ENCODE measurements at regions not wholly inside any gene's neighbourhood (a gene's known extent, or its start where the extent isn't known, plus 50 kb on each side); places are given as distances from the start of the nearest gene placed in this dataset.
"Not testable (repeated sequence)": the region's sequence is repeated elsewhere in the genome, so short reads cannot be mapped to it uniquely, and the experiment has no call there.

DNA sequence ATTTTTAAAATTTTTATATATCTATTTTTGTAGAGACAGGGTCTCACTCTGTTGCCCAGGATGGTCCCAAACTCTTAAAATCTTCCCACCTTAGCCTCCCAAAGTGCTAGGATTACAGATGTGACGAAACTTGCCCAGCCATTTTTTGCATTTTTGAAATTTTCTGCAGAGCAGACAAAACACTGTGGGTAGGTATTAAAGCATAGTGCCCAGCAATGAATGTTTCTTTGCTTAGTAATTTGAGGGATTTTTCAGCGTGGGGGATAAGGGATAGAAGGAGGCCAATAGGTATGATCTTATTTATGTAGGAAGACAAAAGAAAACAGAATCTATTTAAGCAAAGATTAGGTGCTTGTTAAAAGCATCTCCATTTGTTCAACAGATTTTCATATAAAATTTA lies 446.8 kb upstream of the DPH6 start:
- DNase-seq (ENCODE audit: low spot score): no peak

DNA sequence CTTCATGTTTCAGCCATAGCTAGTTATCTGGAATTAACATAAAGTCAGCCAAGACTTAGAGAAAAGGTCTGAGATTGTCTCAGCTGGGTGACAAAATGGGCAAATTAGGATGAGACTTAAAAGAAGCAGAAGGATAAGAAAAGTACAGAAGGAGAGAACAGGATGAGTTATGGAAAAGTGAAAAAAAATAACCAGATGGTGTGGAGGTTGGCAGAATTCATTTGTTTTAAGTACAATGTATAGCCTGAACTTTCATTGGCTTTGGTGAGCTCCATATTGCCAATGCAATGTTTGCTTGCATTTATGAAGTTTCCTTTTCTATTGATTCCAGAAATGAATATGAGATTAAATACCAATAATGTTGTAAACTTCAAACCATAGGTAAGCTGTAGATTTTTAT lies 447.2 kb upstream of the DPH6 start:
- no peak for DNase-seq (ENCODE audit: low spot score)

DNA sequence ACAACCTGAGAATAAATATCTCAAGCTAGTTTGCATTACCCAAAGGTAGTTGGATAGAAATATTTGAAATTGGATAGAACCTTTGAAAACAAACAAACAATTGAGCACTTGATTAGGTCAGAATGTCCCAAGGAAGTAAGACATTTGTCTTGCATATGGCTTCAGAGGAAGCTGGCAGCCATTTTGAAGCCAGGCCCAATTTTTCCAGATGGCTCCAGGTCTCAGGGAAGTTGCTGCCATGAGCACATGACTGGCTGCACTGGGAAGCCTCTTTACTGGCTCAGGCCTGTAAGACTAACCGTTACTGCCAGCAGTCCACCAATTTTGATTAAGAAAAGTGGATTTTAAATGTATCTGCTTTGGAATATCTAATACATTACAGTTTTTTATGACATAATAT lies 448.9 kb upstream of the DPH6 start:
- DNase-seq (ENCODE audit: low spot score): no peak

DNA sequence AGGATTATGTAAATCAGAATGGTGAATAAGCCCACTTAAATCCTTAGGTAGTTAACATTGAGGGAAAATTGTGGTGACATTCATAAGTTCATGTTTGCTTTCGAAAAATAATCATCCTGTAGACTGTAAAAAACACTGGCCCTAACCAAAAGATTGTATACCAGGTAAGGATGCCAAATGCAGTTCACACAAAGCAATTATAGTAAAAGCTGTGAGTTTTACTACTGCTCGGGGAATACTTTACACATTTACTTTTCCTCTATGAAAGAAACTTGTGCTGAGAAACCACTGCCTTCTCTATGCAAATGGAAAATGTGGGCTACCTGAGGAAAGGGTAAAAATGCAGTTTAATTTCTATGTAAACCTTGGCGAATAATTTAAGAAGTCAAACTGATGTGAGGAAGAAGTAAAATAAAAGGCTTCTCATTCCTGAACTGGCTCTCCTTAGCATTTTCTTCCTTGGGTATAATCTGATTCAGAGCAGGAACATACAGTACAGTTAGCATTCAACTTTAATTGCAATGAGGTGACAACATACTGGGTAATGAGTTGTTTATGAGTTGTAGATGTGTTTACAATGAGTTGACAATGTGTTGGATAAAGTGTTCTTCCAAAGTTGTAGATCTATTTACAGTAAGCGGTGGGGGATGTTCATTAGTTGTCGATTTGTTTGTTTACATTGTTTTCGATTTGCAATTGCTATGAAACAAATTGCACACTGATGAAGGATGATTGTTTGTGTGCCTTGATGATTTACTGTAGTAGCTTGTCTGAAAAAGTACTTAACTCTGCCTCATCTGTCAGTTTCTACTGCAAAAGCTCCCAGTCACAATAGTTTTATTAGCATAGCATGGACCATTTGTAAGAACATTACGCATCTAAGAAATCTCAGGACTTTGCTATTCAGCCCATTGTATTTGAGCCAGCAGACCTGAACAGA lies 453.0 kb upstream of the DPH6 start:
- no peak for DNase-seq (ENCODE audit: low spot score)

DNA sequence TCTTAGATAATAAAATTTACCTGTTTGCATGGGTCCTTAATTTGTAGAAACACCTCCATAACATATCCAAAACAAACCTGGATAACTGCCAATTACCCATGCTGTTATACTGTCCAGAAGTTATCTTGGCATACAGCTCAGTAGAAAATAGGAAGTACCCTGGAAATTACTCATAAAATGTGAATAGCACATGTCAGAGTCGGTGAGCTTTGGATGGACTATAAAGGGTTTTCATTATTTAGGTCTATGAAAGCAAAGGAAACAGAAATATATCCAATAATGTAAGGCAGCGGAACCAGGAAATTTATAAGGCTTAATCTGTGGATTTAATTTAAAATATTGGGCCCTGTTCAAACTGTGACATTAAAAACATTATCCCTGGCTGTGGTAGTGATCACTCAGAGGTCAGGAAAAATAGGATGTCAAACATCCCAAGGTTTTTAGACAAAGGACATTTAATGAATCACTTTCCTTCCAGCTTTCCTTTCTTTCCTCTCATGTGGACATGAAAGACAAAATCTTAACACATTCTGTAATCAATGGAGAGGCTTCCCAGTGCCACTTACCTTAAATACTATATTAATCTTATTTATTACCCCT lies 459.0 kb upstream of the DPH6 start:
- DNase-seq (ENCODE audit: low spot score): peak; percentile 85

DNA sequence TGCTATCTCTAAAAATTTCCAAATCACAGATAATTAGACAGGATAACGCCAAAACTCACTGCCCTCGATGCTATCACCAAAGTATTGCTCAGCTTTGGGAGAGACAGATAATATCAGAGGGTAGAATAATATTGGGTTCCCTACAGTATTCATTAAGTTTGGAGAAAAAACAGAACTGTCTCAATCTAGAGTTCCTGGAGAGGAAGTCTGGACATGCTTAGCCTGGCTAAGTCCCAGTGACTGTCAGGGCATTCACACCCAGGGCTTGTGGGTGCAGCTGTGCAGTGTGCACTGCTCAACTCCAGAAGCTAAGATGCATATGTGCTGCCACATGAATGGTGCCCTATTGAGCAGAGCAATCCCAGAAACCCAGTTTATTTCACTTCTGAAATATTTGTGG lies 459.6 kb upstream of the DPH6 start:
- DNase-seq (ENCODE audit: low spot score): no peak

DNA sequence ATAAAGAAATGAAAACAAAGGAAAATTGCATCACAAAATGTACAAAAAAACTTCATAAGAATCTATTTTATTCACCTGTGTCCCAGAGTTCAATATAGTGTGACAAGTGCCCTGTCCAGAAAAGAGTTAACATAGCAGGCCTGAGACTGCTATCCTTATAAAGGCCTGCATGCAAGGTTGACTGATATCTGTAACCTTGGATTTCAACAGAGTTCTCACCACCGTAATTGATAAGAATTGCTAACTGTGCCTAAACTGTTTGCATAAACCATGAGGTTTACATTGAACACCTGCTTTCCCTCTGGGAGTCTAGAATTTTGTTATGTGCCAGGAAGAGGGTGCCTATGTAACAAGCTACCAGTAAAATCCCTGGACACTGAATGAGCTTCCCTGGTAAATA lies 461.7 kb upstream of the DPH6 start:
- DNase-seq (ENCODE audit: low spot score): no peak

DNA sequence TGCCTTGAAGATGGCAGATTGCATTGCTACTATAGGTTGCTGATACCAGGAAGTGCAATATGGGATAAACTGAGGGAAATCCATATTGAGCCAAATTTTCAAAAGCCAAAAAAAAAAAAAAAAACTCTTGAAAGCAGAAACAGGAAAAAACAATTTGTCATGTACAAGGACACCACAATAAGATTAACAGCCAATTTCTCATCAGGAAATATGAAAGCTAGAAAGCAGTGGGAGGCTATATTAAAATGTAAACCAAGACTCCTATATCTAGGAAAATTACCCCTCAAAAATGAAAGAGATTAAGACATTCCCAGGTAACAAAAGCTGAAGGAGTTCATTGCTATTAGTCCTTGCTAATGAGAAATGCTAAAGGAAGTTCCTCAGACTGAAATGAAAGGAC lies 462.8 kb upstream of the DPH6 start:
- DNase-seq (ENCODE audit: low spot score): peak; percentile 12

DNA sequence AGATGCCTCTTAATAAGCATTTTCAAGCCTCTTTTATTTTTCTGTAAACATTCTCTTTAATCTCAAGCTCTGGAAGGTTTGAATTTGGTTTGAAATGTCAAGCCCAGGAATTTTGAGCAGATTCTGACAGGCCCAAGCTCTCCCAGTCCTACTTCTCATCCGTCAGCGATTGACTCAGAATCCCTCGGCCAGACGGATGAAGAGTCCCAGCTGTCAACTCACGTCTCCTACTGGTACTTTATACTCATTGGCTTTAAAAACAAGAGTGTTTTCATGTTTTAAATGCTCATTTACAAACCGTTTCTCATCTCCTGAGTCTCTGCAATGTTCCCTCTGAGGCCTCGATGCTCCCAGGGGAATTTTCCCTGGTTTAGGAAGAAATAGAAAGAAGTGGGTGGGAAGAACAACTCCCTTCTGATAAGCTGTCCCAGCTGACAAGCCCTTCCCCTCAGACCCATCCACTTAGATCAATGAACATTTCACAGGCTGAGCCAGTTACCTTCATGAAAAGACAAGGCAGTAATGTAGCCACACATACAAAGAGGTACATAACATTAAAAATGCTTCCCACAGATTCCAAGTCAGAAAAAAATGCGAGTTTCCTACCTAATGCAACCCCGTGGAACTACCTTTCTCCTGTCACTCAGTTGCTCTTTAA lies 478.2 kb upstream of the DPH6 start:
- DNase-seq (ENCODE audit: low spot score): no peak

DNA sequence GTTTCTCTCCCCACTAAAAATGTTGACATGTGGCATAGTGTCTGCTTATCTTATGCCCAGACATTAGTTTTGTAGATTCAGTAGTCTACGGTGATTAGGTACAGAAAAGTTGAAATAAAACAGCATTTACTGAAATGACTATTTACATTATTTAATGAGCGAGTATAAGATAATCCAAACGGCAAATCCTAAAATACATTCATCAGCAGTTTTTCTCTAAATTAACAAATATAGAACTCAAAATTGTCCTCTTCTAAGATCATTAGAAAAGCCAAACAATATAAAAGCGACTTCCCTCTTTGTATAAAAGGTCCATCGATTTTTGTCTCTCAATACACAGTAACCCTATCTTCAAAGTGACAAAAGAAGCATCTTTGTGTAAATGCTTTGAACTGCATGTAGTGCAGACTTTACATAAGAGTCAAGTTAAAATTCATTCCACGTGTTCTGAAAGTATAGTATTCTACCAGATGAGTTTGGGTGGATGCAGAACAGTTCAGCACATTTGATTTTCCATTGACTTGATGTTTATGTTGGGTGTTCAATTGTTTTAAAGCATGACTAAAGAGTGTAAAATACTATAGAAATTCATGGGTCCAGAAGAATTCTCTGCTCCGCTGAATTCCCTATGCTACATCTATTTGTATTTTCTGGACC lies 480.8 kb upstream of the DPH6 start:
- no peak for DNase-seq (ENCODE audit: low spot score)

DNA sequence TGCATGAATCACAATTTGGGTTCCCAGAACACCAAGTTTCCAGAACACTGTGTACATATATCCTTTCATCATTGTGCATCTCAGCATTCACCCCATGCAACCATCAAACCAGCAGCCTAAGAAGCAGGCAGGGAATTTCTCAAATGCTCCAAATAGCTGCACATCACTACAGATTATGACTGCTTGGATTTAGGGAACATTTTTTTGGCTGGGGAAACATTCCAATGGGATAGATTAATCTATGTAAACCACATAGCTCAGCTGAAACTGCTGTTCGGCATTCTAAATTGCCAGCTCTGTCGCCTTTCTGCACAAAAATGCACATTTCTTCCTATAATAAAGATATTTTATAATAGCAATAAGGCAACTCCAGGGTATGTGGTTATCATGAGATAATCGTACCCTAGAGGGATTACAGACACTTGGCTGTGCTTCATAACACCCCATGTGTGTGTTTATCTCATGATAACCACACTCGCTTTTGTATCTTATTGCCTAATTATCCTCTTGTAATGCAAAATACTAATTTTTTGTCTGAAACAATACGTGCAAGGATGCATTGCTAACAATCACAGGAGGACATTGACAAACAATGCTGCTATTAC lies 483.7 kb upstream of the DPH6 start:
- no peak for DNase-seq (ENCODE audit: low spot score)

DNA sequence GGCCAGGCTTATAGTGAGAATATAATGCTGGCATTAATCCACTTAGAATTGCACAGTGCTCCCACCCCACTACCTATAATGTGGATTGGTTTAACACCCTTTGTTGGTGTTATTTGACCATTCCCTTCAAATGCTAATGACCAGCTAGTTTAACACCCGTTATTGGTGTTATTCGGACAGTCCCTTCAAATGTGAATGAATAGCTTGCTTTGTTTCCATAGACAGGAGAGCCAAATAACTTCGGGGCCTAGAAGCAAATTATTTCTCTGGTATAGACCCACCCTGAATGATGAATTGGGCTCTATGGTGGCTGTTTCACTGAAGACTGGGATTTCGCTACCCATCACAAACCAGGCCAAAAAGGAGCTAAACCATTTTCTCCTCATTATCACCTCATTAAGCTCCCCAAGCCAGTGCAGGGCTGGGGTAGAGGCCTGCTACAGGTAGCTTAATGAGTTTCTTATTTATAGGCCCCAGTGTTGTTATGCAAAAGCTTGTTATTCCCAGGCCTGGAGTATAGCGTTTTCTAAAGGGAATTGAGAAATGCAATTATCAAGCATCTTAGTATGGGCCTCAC lies 494.1 kb upstream of the DPH6 start:
- DNase-seq (ENCODE audit: low spot score): no peak

DNA sequence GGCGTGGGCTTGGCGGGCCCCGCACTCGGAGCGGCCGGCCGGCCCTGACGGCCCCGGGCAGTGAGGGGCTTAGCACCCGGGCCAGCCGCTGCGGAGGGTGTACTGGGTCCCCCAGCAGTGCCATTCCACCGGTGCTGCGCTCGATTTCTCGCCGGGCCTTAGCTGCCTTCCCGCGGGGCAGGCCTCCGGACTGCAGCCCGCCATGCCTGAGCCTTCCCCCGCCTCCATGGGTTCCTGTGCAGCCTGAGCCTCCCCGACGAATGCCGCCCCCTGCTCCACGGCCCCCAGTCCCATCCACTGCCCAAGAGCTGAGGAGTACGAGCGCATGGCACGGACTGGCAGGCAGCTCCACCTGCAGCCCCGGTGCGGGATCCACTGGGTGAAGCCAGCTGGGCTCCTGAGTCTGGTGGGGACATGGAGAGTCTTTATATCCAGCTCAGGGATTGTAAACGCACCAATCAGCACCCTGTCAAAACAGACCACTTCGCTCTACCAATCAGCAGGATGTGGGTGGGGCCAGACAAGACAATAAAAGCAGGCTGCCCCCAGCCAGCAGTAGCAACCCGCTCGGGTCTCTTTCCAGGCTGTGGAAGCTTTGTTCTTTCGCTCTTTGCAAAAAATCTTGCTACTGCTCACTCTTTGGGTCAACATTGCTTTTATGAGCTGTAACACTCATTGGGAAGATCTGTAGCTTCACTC lies 501.2 kb upstream of the DPH6 start:
- not testable (repeated sequence) for DNase-seq (ENCODE audit: low spot score)

DNA sequence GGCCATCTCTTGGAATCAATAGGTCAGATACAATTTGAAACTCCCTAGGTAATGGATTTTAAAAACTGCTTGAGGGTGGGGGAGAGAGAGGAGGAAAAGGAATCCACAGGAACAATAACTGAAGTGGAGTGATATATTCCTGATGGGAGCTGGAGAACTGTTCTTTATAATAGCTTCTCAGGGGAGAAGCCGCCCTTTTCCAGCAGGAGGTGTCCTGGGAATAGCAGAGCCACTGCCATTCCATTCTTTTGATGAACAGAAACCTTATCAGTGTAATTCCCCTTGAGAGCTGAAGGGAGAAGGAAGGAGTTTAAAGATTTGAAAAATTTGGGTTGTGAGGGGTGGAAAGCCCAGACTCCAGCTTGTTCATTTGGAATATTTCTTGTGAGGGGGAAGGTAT lies 504.9 kb upstream of the DPH6 start:
- no peak for DNase-seq (ENCODE audit: low spot score)

DNA sequence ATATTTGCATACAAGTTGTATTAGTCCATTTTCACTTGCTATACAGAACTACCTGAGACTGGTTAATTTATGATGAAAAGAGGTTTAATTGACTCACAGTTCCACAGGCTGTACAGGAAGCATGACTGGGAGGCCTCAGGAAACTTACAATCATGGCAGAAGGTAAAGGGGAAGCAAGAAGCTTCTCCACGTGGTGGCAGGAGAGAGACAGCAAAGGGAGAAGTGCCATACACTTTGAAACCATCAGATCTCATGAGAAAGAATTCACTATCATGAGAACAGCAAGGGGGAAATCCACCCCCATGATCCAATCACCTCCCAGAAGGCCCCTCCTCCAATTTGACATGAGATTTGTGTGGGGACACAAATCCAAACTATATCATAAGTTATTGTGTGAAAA lies 506.7 kb upstream of the DPH6 start:
- not testable (repeated sequence) for DNase-seq (ENCODE audit: low spot score)

DNA sequence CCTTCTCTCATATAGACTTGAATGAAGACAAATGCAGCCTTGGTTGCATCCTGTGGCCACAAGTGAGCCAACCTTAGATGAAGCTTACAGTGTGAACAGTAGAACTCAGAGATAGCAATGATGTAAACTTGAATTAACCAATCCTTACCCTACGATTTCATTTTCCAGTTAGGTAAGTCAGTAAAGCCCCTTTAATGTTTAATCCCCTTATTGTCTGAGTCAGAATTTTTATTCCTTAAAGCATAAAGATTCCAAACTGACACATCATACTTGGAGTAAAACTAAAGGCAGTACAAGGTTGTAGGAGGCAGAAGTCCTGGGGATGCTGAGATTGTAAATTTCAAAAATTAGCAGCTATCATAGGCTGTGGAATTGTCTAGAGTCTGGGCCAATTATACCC lies 507.8 kb upstream of the DPH6 start:
- no peak for DNase-seq (ENCODE audit: low spot score)

DNA sequence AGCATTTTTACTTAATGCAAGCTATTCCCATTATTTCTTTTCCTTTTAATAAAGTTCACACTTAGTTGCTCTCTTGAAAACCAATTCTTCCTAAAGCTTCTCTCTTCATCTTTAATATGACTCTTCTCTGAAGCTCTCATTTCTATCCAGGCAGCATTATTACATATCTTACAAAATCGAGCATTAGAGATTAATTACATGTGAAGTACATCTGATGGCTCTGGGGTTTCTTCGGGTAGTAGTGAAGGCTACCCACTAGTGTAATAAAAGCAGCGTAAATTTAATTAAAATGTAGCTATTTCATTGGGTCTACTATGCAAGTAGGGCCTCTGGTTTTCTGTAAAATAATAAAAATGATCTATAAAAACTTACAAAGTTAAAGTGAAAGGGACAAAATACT lies 513.6 kb upstream of the DPH6 start:
- no peak for DNase-seq (ENCODE audit: low spot score)

DNA sequence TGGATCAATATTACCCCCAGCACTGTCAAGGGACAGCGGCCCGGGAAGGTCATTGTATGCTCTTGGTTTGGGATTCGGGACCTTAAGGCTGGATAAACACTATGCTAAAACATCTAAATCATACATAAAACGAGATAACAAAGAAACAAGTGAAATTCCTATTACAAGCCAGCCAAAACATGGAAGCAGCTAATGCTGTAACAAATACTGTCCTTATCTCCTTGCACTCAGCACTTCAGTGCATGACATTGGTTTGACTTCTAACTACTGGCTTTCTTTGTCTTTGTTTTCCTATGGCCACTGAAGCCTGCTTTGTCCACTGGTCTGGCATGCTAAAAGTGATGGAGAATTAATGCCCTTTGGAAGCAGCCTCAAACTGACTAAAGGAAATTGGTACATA lies 516.4 kb upstream of the DPH6 start:
- DNase-seq (ENCODE audit: low spot score): no peak

DNA sequence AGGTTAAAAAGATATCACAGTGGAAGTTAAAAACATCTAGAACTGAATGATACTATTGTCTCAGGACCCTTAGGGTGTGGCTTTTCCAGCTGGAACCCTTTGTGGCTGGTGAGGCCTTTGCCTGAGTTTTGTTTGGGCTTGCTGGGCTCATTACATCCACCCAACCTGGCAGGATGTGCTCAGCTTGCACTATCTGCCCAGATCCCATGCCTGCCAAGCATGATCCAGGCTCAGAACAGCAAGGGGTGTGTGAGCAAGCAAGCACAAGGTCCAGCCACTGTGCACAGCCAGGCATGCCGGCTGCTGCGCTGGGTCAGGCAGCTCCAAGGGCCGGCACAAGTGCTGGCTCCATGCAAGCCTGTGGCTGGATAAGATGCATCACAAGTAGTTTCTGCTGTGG lies 512.7 kb upstream of the CDIN1 start:
- DNase-seq (ENCODE audit: low spot score): no peak

DNA sequence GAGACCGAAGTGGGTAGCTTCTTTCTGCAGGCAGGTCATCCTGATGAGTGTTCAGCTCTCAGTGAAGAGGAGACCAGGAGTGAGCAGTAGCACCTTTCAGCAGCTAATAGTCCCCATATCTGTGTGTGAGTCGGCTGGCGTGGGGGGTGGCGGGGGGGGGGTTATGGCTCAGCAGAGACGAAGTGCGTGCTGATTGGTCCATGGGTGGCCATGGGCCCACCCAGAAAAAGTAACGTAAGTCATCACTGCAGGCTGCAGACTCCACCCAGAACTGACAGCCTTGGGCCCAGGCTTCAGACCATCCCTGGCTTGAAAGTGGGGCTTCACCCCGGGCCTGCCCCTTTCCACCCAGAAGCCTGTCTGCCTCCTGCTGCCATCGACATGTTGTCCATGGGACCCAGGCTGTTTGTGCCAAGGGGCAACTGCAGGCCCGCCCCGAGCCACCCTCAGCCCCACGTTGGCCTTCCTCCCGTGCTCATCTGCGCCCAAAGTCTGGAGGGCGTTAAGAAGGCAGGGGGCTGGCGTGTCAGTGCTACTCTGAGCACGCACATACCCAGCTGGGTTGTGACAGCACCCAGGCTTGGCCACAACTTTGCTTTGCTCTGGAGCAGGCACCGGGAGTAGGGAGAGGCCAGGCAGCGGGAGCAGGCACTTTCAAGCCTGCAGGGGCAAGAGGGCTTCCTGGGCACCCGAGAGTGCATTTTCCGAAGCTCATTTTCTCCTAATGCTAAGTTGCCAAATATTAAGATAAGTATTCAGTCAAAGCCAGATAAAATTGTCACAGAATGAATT lies 511.7 kb upstream of the CDIN1 start:
- no peak for DNase-seq (ENCODE audit: low spot score)

Measured in kidney capillary endothelial cell (primary cell).